ENCODE measurements at regions not wholly inside any gene's neighbourhood (a gene's known extent, or its start where the extent isn't known, plus 50 kb on each side); places are given as distances from the start of the nearest gene placed in this dataset.

- no peak overlapping the region for H3K27ac ChIP-seq
- H3K36me3 ChIP-seq = no peaks in the 10 kb centered on the region
- no peak for DNase-seq (ENCODE audit: extremely low spot score in 2 of 2)
- H3K27me3 ChIP-seq = no peaks in the 10 kb centered on the region
- TF ChIP-seq POLR2A (IDR thresholded peaks at IDR 0.05) = no peak
- no peak for TF ChIP-seq CTCF (IDR thresholded peaks at IDR 0.05)
- no peak for TF ChIP-seq POLR2AphosphoS5 (IDR thresholded peaks at IDR 0.05; ENCODE audit: insufficient read depth in 1 of 2, low read depth in 1 of 2)
- H3K4me3 ChIP-seq = no peak overlapping the region
- H3K9me3 ChIP-seq = no peaks in the 10 kb centered on the region
- intact Hi-C loops (cut with DNase I) = no loop called here
- H3K4me1 ChIP-seq = no peaks in the 10 kb centered on the region
Measured at GRCh38 chr2:153548536-153548935, 70.0 kb upstream of the RPRM start.

DNA sequence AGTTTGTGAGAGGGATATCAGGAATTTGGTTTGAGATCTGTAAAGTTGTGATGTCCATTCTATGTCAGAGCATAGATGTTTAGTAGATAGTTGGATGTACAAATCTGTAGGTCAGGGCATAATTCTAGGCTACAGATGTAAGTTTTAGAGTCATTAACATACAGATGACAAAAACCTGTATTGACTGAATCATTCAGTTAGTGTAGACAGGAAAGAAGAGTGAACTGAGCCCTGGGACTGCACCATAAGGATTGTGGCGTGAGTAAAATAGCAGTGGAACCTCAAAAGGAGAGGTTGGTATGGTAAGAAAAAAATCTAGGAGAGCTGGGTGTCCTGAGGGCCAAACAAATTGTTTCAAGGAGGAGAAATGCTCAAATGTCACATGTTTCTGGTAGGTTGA is 73.1 kb upstream of the RPRM start:
- intact Hi-C loops (cut with DNase I) = no loop called here
- no peak for TF ChIP-seq POLR2AphosphoS5 (IDR thresholded peaks at IDR 0.05; ENCODE audit: insufficient read depth in 1 of 2, low read depth in 1 of 2)
- TF ChIP-seq CTCF (IDR thresholded peaks at IDR 0.05) = no peak
- no peak for TF ChIP-seq POLR2A (IDR thresholded peaks at IDR 0.05)
- no peaks in the 10 kb centered on the region for H3K9me3 ChIP-seq
- H3K4me1 ChIP-seq = no peaks in the 10 kb centered on the region
- DNase-seq (ENCODE audit: extremely low spot score in 2 of 2) = no peak
- no peak overlapping the region for H3K27ac ChIP-seq
- no peak overlapping the region for H3K4me3 ChIP-seq
- H3K27me3 ChIP-seq = no peaks in the 10 kb centered on the region
- H3K36me3 ChIP-seq = no peaks in the 10 kb centered on the region

GRCh38 chr2:153557211-153557610 is 78.6 kb upstream of the RPRM start:
- DNase-seq (ENCODE audit: extremely low spot score in 2 of 2) = no peak
- H3K27me3 ChIP-seq = no peaks in the 10 kb centered on the region
- no peaks in the 10 kb centered on the region for H3K4me1 ChIP-seq
- H3K9me3 ChIP-seq = no peaks in the 10 kb centered on the region
- no peak overlapping the region for H3K4me3 ChIP-seq
- H3K36me3 ChIP-seq = no peaks in the 10 kb centered on the region
- H3K27ac ChIP-seq = no peak overlapping the region
- no peak for TF ChIP-seq CTCF (IDR thresholded peaks at IDR 0.05)
- intact Hi-C loops (cut with DNase I) = no loop called here

- no peaks in the 10 kb centered on the region for H3K9me3 ChIP-seq
- TF ChIP-seq POLR2AphosphoS5 (IDR thresholded peaks at IDR 0.05; ENCODE audit: insufficient read depth in 1 of 2, low read depth in 1 of 2) (no peak), POLR2A (IDR thresholded peaks at IDR 0.05) (no peak), CTCF (IDR thresholded peaks at IDR 0.05) (no peak)
- H3K4me1 ChIP-seq = no peaks in the 10 kb centered on the region
- DNase-seq (ENCODE audit: extremely low spot score in 2 of 2) = no peak
- intact Hi-C loops (cut with DNase I) = no loop called here
- H3K36me3 ChIP-seq = no peaks in the 10 kb centered on the region
- no peak overlapping the region for H3K4me3 ChIP-seq
- no peaks in the 10 kb centered on the region for H3K27me3 ChIP-seq
- H3K27ac ChIP-seq = no peak overlapping the region
Measured at GRCh38 chr2:153557714-153558113, 79.2 kb upstream of the RPRM start.

DNA sequence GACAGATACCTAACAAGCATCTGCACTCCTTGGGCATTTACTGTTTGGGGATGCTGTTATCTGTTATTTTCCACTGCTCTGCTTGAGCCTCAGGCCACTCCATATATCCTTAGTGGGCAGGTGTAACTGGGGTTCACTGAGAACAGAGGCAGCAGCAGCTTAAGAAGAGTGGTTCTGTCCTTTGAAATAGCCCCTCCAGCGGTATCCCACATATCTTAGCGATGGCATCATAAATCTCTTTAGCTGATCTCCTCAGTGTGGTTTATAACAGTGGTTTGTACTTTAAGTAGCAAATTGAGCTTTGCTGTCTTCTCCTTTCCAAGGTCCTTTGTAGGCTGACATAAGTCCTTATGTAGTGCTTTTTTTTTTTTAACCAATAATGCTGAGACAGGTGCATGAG is 79.7 kb upstream of the RPRM start:
- TF ChIP-seq POLR2AphosphoS5 (IDR thresholded peaks at IDR 0.05; ENCODE audit: insufficient read depth in 1 of 2, low read depth in 1 of 2) (no peak), POLR2A (IDR thresholded peaks at IDR 0.05) (no peak), CTCF (IDR thresholded peaks at IDR 0.05) (no peak)
- Histone ChIP-seq H3K36me3 (no peaks in the 10 kb centered on the region), H3K4me3 (no peak overlapping the region), H3K9me3 (no peaks in the 10 kb centered on the region), H3K4me1 (no peaks in the 10 kb centered on the region), H3K27ac (no peak overlapping the region), H3K27me3 (no peaks in the 10 kb centered on the region)
- DNase-seq (ENCODE audit: extremely low spot score in 2 of 2) = no peak
- intact Hi-C loops (cut with DNase I) = no loop called here

Measured in vagina (tissue), 2 donors.